DOHH2 (cell line): ENCODE measurements at regions not wholly inside any gene's neighbourhood (a gene's known extent, or its start where the extent isn't known, plus 50 kb on each side); places are given as distances from the start of the nearest gene placed in this dataset.

ENCODE experiments used
- H3F3A ChIP-seq: fragments of 200-600 bp; sonication (generic), shearing (Covaris generic); 2 replicates; pipeline ENCODE4 v1.6.0; 2016; ENCODE audit warnings: antibody characterized with exemption, mild to moderate bottlenecking; ENCODE audit not compliant: control insufficient read depth, insufficient read depth
- H3K27ac ChIP-seq: fragments of 200-600 bp; sonication (generic); 2 replicates; pipeline ENCODE4 v1.5.1; 2014; ENCODE audit warnings: low read depth, mild to moderate bottlenecking, low read length, moderate library complexity
- H3K27me3 ChIP-seq: fragments of 200-600 bp; sonication (generic); 2 replicates; pipeline ENCODE4 v1.6.1; 2014; ENCODE audit warnings: mild to moderate bottlenecking, low read length, mixed read lengths; ENCODE audit not compliant: control insufficient read depth
- H3K36me3 ChIP-seq: fragments of 200-600 bp; sonication (generic); 2 replicates; pipeline ENCODE4 v1.6.1; 2014; ENCODE audit warnings: mild to moderate bottlenecking, low read length, moderate library complexity, mixed read lengths; ENCODE audit not compliant: control insufficient read depth
- H3K4me1 ChIP-seq: fragments of 200-600 bp; sonication (generic); 2 replicates; pipeline ENCODE4 v1.6.1; 2014; ENCODE audit warnings: mild to moderate bottlenecking, low read length, mixed read lengths; ENCODE audit not compliant: control insufficient read depth
- H3K4me2 ChIP-seq: fragments of 200-600 bp; sonication (generic); 2 replicates; pipeline ENCODE4 v1.6.0; 2014; ENCODE audit warnings: mild to moderate bottlenecking, low read length, moderate library complexity
- H3K4me3 ChIP-seq: fragments of 200-600 bp; sonication (generic); 2 replicates; pipeline ENCODE4 v1.5.1; 2014; ENCODE audit warnings: mild to moderate bottlenecking, low read length, mixed read lengths
- H3K79me2 ChIP-seq: fragments of 200-600 bp; sonication (generic); 2 replicates; pipeline ENCODE4 v1.6.1; 2014; ENCODE audit warnings: mild to moderate bottlenecking, low read length, mixed read lengths; ENCODE audit not compliant: control insufficient read depth
- H3K9me2 ChIP-seq: fragments of 200-600 bp; sonication (generic); replicated peaks from 2 replicates; pipeline ENCODE4 v1.6.1; 2014; ENCODE audit warnings: mild to moderate bottlenecking, low read length, mixed read lengths; ENCODE audit not compliant: control insufficient read depth
- H3K9me3 ChIP-seq: fragments of 200-600 bp; sonication (generic); 2 replicates; pipeline ENCODE4 v1.6.1; 2014; ENCODE audit warnings: antibody characterized with exemption, low read length, mixed read lengths; ENCODE audit not compliant: control insufficient read depth, insufficient read depth
- H4K20me1 ChIP-seq: fragments of 200-600 bp; sonication (generic); 2 replicates; pipeline ENCODE4 v1.6.0; 2014; ENCODE audit warnings: low read depth, mild to moderate bottlenecking, antibody characterized with exemption, low read length, moderate library complexity; ENCODE audit not compliant: control insufficient read depth, insufficient read depth
- CTCF ChIP-seq: fragments of 200-600 bp; sonication (generic); IDR thresholded peaks from one replicate; pipeline ENCODE4 v1.5.1; 2014; ENCODE audit warnings: antibody characterized with exemption, mild to moderate bottlenecking, low read depth, low read length; ENCODE audit not compliant: poor library complexity, severe bottlenecking
- EZH2phosphoT487 ChIP-seq: fragments of 200-600 bp; sonication (generic); IDR thresholded peaks from 2 replicates; pipeline ENCODE4 v1.6.1; 2017; ENCODE audit warnings: borderline replicate concordance, mild to moderate bottlenecking, antibody characterized with exemption, low read length, moderate library complexity, mixed read lengths

DNA sequence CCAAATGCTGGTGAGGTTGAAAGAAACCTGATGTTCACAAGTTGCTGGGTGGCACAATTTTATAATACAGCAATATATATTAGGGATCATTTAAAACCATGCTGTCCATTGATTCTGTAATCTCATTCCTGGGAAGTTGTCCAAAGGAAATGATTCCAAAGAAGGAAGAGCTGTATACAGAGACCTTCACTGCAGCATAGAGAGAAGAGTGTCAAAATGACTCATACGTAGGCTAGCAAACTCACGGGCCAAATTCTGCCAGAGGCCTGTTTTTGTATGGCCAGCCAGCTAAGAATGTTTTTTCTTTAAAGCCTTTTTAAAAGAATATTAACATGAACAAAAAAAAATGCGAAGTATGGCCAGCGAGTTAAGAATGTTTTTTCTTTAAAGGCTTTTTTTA is 69.2 kb upstream of the MED13L start:
- Histone ChIP-seq H3K27ac (no peak overlapping the region), H3K4me2 (no peak overlapping the region)

GRCh38 chr12:116347265-116347664 is 69.8 kb upstream of the MED13L start:
- no peak overlapping the region for H3K27ac ChIP-seq
- no peaks in the 10 kb centered on the region for H3F3A ChIP-seq
- H3K79me2 ChIP-seq: no peaks in the 10 kb centered on the region
- H3K4me1 ChIP-seq: no peaks in the 10 kb centered on the region
- no peak overlapping the region for H3K4me2 ChIP-seq
- TF ChIP-seq CTCF: no peak
- TF ChIP-seq EZH2phosphoT487: no peak
- H3K4me3 ChIP-seq: no peak overlapping the region
- no peaks in the 10 kb centered on the region for H3K9me3 ChIP-seq
- H4K20me1 ChIP-seq: no peaks in the 10 kb centered on the region
- H3K27me3 ChIP-seq: peaks cover 5% of the 10 kb centered on the region; the same call in 1 of the 2 replicates
- H3K9me2 ChIP-seq: no peaks in the 10 kb centered on the region
- no peaks in the 10 kb centered on the region for H3K36me3 ChIP-seq

More for the DNA sequence above, 69.2 kb upstream of the MED13L start:
- no peaks in the 10 kb centered on the region for H3K9me3 ChIP-seq
- H3K4me3 ChIP-seq: no peak overlapping the region
- H3K36me3 ChIP-seq: no peaks in the 10 kb centered on the region
- no peaks in the 10 kb centered on the region for H3K4me1 ChIP-seq
- no peak for TF ChIP-seq CTCF
- TF ChIP-seq EZH2phosphoT487: no peak
- H4K20me1 ChIP-seq: no peaks in the 10 kb centered on the region
- no peaks in the 10 kb centered on the region for H3K9me2 ChIP-seq
- H3K79me2 ChIP-seq: no peaks in the 10 kb centered on the region
- no peaks in the 10 kb centered on the region for H3F3A ChIP-seq
- H3K27me3 ChIP-seq: peaks cover 5% of the 10 kb centered on the region; the same call in 1 of the 2 replicates

DNA sequence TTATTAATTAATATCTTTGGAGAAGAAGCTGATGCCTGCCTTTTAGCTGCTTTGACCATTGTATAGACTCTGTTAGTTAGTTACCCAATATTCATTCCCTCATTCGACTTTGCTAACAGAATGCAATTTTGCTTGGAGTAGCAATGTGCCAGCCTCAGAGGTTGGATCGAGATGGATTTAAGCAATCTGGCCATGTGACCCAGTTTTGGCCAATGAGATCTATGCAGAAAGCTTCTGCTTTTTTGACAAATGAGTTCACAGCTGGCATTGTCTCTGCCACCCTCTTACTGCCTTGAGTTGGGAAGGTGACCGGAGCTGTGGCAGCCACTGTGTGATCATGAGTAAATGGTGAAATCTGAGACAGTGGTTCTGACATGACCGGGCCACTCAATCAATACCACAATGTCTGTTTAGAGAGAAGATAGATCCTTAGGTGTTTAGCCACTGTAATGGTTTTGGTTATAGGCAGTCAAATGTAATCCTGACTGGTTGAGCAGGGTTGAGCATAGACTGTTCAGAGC is 74.9 kb upstream of the MED13L start:
- Histone ChIP-seq H3K4me1 (no peaks in the 10 kb centered on the region), H3K27ac (no peak overlapping the region), H3K9me3 (no peaks in the 10 kb centered on the region), H3K4me3 (no peak overlapping the region), H3K79me2 (no peaks in the 10 kb centered on the region), H3K36me3 (no peaks in the 10 kb centered on the region), H3K9me2 (no peaks in the 10 kb centered on the region), H4K20me1 (no peaks in the 10 kb centered on the region), H3F3A (no peaks in the 10 kb centered on the region), H3K4me2 (no peak overlapping the region), H3K27me3 (no peaks in the 10 kb centered on the region)
- no peak for TF ChIP-seq CTCF
- TF ChIP-seq EZH2phosphoT487: no peak
